ENCODE measurements at regions not wholly inside any gene's neighbourhood (a gene's known extent, or its start where the extent isn't known, plus 50 kb on each side); places are given as distances from the start of the nearest gene placed in this dataset.

DNA sequence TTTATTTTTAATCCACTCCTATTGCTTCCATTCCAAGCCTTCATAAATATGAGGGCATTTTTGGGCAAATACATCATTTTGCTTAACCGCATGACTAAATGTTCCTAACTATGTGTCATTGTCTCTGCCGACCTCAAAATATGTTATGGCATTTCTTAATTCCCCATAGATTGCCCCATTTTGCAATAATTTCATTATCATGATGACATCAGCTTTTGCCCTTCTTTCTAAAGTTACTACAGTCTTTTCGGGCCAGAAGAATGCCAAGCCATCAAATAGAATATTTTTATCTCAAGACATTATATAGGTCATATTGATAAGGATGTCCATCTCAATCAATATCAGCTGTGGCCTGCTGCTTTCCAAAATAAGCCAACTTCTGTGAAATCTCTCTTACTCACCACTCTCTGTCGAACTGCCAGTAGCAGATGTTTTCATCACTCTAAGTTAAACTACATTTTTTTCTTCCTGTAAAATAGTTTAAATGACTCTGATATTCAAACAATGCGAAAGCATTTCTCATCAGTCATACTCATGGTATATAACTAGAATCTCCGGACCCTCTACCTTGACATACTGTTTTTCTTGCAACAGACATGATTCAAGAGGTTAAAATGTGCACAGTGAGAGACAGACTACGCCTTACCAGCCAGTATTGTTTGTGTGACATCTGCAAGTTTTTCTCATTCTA lies 1254.6 kb upstream of the CELF2 start:
- H3K36me3 Mint-ChIP-seq (ENCODE audit: low read depth, unreplicated experiment) = no peaks in the 10 kb centered on the region
- no peak overlapping the region for H3K4me3 Mint-ChIP-seq (ENCODE audit: unreplicated experiment)
- TF ChIP-seq CTCF (IDR thresholded peaks at IDR 0.05; ENCODE audit: unreplicated experiment) = no peak
- no peaks in the 10 kb centered on the region for H3K4me1 Mint-ChIP-seq (ENCODE audit: unreplicated experiment)
- H3K27ac Mint-ChIP-seq (ENCODE audit: unreplicated experiment) = no peak overlapping the region
- DNase-seq (ENCODE audit: low spot score) = no peak
- H3K27me3 Mint-ChIP-seq (ENCODE audit: unreplicated experiment) = no peaks in the 10 kb centered on the region
- no peaks in the 10 kb centered on the region for H3K9me3 Mint-ChIP-seq (ENCODE audit: unreplicated experiment)

- Mint-ChIP-seq H3K4me1 (ENCODE audit: unreplicated experiment) (no peaks in the 10 kb centered on the region), H3K9me3 (ENCODE audit: unreplicated experiment) (no peaks in the 10 kb centered on the region), H3K36me3 (ENCODE audit: low read depth, unreplicated experiment) (no peaks in the 10 kb centered on the region), H3K4me3 (ENCODE audit: unreplicated experiment) (no peak overlapping the region), H3K27me3 (ENCODE audit: unreplicated experiment) (no peaks in the 10 kb centered on the region), H3K27ac (ENCODE audit: unreplicated experiment) (no peak overlapping the region)
- DNase-seq (ENCODE audit: low spot score) = no peak
- TF ChIP-seq CTCF (IDR thresholded peaks at IDR 0.05; ENCODE audit: unreplicated experiment) = no peak
Measured at GRCh38 chr10:9766762-9767161, 1250.9 kb upstream of the CELF2 start.

DNA sequence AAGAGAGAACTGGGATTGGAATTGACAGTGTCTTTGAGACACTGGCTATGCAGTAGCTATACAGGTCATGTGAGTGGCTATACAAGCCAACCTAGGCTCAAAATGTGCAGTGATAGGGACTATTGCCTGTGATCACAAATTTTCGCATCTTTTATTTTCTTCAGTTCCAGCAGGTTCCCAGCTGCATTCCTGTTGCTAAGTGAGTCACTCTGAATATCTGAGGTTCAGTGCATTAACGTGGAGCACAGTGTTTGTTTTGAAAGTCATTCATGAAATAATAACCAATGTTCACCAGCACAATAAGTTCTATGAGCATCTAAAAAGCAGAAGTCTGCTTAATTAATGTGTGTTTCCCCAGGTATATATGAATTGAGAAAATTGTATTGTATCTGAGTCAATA lies 1236.0 kb upstream of the CELF2 start:
- no peaks in the 10 kb centered on the region for H3K9me3 Mint-ChIP-seq (ENCODE audit: unreplicated experiment)
- H3K4me1 Mint-ChIP-seq (ENCODE audit: unreplicated experiment) = no peaks in the 10 kb centered on the region
- H3K36me3 Mint-ChIP-seq (ENCODE audit: low read depth, unreplicated experiment) = no peaks in the 10 kb centered on the region
- TF ChIP-seq CTCF (IDR thresholded peaks at IDR 0.05; ENCODE audit: unreplicated experiment) = no peak
- DNase-seq (ENCODE audit: low spot score) = no peak
- no peak overlapping the region for H3K27ac Mint-ChIP-seq (ENCODE audit: unreplicated experiment)
- no peak overlapping the region for H3K4me3 Mint-ChIP-seq (ENCODE audit: unreplicated experiment)
- no peaks in the 10 kb centered on the region for H3K27me3 Mint-ChIP-seq (ENCODE audit: unreplicated experiment)

DNA sequence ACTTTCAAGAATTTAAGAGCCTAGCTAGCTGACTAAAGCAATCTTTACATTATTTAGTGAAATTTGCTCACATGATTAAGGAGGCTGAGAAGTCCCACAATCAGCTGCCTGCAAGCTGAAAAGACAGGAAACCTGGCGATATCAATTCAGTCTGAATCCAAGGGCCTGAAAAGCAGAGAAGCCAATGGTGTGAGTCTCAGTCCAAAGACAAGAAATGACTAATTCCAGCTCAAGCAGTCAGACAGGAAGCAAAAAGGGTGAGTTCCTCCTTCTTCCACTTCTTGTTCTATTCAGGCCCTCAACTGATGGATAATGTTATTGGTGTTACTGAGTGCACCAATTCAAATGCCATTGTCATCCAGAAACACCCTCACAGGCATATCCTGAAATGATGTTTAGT lies 1231.6 kb upstream of the CELF2 start:
- H3K27me3 Mint-ChIP-seq (ENCODE audit: unreplicated experiment) = no peaks in the 10 kb centered on the region
- no peak for DNase-seq (ENCODE audit: low spot score)
- H3K4me3 Mint-ChIP-seq (ENCODE audit: unreplicated experiment) = no peak overlapping the region
- no peak for TF ChIP-seq CTCF (IDR thresholded peaks at IDR 0.05; ENCODE audit: unreplicated experiment)
- H3K4me1 Mint-ChIP-seq (ENCODE audit: unreplicated experiment) = no peaks in the 10 kb centered on the region
- H3K27ac Mint-ChIP-seq (ENCODE audit: unreplicated experiment) = no peak overlapping the region
- no peaks in the 10 kb centered on the region for H3K36me3 Mint-ChIP-seq (ENCODE audit: low read depth, unreplicated experiment)
- H3K9me3 Mint-ChIP-seq (ENCODE audit: unreplicated experiment) = no peaks in the 10 kb centered on the region

DNA sequence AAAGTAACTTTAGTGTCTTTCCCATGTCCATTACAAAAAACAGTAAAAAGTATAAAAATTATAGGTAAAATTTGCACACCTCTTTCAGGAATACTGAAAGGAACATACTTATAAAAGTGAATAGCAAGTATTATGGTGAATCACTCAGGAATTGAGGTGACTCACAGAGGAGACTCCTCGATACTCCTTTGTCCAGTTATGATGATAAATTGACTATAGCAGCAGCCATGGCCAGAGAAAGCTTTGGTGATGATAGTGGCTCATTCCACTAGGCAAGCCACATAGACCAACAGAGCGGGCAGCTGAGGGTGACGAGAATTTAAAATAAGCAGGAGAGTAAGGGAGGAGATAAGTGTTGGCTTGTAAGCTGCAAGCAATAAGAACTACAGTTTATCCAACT lies 1231.1 kb upstream of the CELF2 start:
- H3K36me3 Mint-ChIP-seq (ENCODE audit: low read depth, unreplicated experiment) = no peaks in the 10 kb centered on the region
- H3K27ac Mint-ChIP-seq (ENCODE audit: unreplicated experiment) = no peak overlapping the region

More for the DNA sequence above, 1231.1 kb upstream of the CELF2 start:
- H3K27me3 Mint-ChIP-seq (ENCODE audit: unreplicated experiment) = no peaks in the 10 kb centered on the region
- no peak for DNase-seq (ENCODE audit: low spot score)
- no peaks in the 10 kb centered on the region for H3K9me3 Mint-ChIP-seq (ENCODE audit: unreplicated experiment)
- TF ChIP-seq CTCF (IDR thresholded peaks at IDR 0.05; ENCODE audit: unreplicated experiment) = no peak
- no peak overlapping the region for H3K4me3 Mint-ChIP-seq (ENCODE audit: unreplicated experiment)
- no peaks in the 10 kb centered on the region for H3K4me1 Mint-ChIP-seq (ENCODE audit: unreplicated experiment)
